Left ventricle myocardium inferior (tissue), 1 donor: ENCODE measurements at regions not wholly inside any gene's neighbourhood (a gene's known extent, or its start where the extent isn't known, plus 50 kb on each side); places are given as distances from the start of the nearest gene placed in this dataset.

ENCODE experiments used
- DNase-seq: peaks from one replicate; pipeline ENCODE4 v3.0.0-alpha.2; 2020
- H3K27ac ChIP-seq: fragments of 200-600 bp; replicated peaks from 2 replicates; pipeline ENCODE4 v1.8.0; 2021
- H3K27me3 ChIP-seq: fragments of 200-600 bp; 2 replicates; pipeline ENCODE4 v1.8.0; 2021; ENCODE audit warnings: low read depth
- H3K36me3 ChIP-seq: fragments of 200-600 bp; 2 replicates; pipeline ENCODE4 v1.8.0; 2021
- H3K4me1 ChIP-seq: fragments of 200-600 bp; 2 replicates; pipeline ENCODE4 v1.8.0; 2021
- H3K4me3 ChIP-seq: fragments of 200-600 bp; 2 replicates; pipeline ENCODE4 v1.8.0; 2021; ENCODE audit warnings: mild to moderate bottlenecking, moderate library complexity
- H3K9me3 ChIP-seq: fragments of 200-600 bp; replicated peaks from 2 replicates; pipeline ENCODE4 v1.8.0; 2021
- CTCF ChIP-seq: fragments of 200-600 bp; IDR thresholded peaks from 2 replicates; pipeline ENCODE4 v1.8.0; 2021; ENCODE audit warnings: antibody characterized with exemption, mild to moderate bottlenecking, borderline replicate concordance
- intact Hi-C: fragments of 100-400 bp; cut with micrococcal nuclease; formaldehyde crosslinking; loops from one replicate; pipeline ENCODE4 v1.11.0; 2022
- donor health status: DM: no; HTN: yes; CAD: no; lungs with severe emphysema.

- Histone ChIP-seq H3K27ac (no peak overlapping the region), H3K27me3 (no peaks in the 10 kb centered on the region), H3K4me1 (no peaks in the 10 kb centered on the region), H3K4me3 (no peak overlapping the region), H3K36me3 (no peaks in the 10 kb centered on the region), H3K9me3 (no peaks in the 10 kb centered on the region)
- intact Hi-C loops, result no loop called here
- DNase-seq, result no peak
- TF ChIP-seq CTCF, result no peak
These were observed 613.2 kb upstream of the ACVR2A start for GRCh38 chr2:147231607-147232006.

- intact Hi-C loops, result no loop called here
These were observed 613.7 kb upstream of the ACVR2A start for GRCh38 chr2:147231081-147231480.

GRCh38 chr2:147227313-147227712 lies 617.5 kb upstream of the ACVR2A start:
- no peak for TF ChIP-seq CTCF
- intact Hi-C loops, result no loop called here
- Histone ChIP-seq H3K4me1 (no peaks in the 10 kb centered on the region), H3K4me3 (no peak overlapping the region), H3K27ac (no peak overlapping the region), H3K27me3 (no peaks in the 10 kb centered on the region), H3K36me3 (no peaks in the 10 kb centered on the region), H3K9me3 (no peaks in the 10 kb centered on the region)
- no peak for DNase-seq

More at GRCh38 chr2:147231081-147231480, 613.7 kb upstream of the ACVR2A start:
- DNase-seq, result no peak
- Histone ChIP-seq H3K4me1 (no peaks in the 10 kb centered on the region), H3K27me3 (no peaks in the 10 kb centered on the region), H3K4me3 (no peak overlapping the region), H3K27ac (no peak overlapping the region), H3K36me3 (no peaks in the 10 kb centered on the region), H3K9me3 (no peaks in the 10 kb centered on the region)
- TF ChIP-seq CTCF, result no peak

GRCh38 chr2:147224070-147224469 lies 620.8 kb upstream of the ACVR2A start:
- no peaks in the 10 kb centered on the region for H3K4me1 ChIP-seq
- no peaks in the 10 kb centered on the region for H3K27me3 ChIP-seq
- no peaks in the 10 kb centered on the region for H3K36me3 ChIP-seq
- H3K27ac ChIP-seq, result no peak overlapping the region
- peaks cover 5% of the 10 kb centered on the region for H3K9me3 ChIP-seq
- intact Hi-C loops, result no loop called here
- no peak for TF ChIP-seq CTCF
- no peak for DNase-seq
- H3K4me3 ChIP-seq, result no peak overlapping the region

GRCh38 chr2:147223553-147224060 lies 621.2 kb upstream of the ACVR2A start:
- Histone ChIP-seq H3K4me1 (no peaks in the 10 kb centered on the region), H3K4me3 (no peak overlapping the region), H3K36me3 (no peaks in the 10 kb centered on the region), H3K27ac (no peak overlapping the region), H3K27me3 (no peaks in the 10 kb centered on the region), H3K9me3 (peaks cover 6% of the 10 kb centered on the region)
- TF ChIP-seq CTCF, result no peak
- no peak for DNase-seq
- intact Hi-C loops, result no loop called here
